HL-60/S4 treated with retinoic acid at 250 ng/mL for 4 days and 3 days (cell line): ENCODE measurements at regions not wholly inside any gene's neighbourhood (a gene's known extent, or its start where the extent isn't known, plus 50 kb on each side); places are given as distances from the start of the nearest gene placed in this dataset.
"Not testable (repeated sequence)": the region's sequence is repeated elsewhere in the genome, so short reads cannot be mapped to it uniquely, and the experiment has no call there.

ENCODE experiments used
- in situ Hi-C: fragments of 300-500 bp; cut with MboI; formaldehyde crosslinking; loops from 2 replicates; pipeline ENCODE4 v1.7.0; 2022; ENCODE audit warnings: low sequenced_read_pairs

- in situ Hi-C loops: not testable (repeated sequence)
These were observed 81.1 kb downstream of the THSD1 start for GRCh38 chr13:52324831-52325230.

DNA sequence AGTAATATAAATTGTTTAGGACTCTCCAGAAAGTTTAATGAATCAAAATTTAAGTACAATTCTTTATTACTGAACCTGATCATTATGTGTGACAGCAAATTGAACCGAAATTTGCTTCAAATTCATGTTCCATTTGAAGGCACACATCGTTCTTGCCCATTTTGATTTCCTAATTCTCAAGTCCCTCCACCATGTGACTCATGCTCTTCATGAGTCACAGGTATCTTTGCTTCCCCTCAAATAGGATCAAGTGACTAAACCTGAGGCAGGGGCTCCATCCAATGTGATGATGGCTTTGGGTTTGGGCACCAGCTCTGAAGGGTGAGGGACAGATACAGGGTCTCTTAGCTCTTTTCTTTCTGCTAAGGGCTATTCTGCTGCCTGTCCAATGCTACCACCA lies 86.1 kb downstream of the THSD1 start:
- in situ Hi-C loops: no loop called here

- in situ Hi-C loops: not testable (repeated sequence)
These were observed 96.1 kb downstream of the THSD1 start for GRCh38 chr13:52309833-52310232.

DNA sequence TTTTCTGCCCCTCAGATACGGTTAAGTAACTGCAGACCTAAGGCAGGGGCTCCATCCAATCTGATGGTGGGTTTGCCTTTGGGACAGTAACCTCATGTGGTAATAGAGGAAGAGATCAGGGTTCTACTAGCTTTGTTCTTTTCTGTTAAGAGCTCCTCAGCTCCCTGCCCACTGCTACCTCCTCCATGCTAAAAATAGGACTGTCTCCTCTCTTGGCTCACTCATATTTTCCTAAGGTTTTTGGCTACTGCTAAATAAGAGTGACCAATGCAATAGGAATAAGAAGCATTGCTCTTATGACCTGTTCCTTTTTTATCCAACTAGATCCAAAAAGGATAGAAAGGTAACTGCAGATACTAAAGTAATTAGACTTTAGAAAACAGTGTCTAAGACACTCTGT lies 99.6 kb downstream of the THSD1 start:
- in situ Hi-C loops: not testable (repeated sequence)

DNA sequence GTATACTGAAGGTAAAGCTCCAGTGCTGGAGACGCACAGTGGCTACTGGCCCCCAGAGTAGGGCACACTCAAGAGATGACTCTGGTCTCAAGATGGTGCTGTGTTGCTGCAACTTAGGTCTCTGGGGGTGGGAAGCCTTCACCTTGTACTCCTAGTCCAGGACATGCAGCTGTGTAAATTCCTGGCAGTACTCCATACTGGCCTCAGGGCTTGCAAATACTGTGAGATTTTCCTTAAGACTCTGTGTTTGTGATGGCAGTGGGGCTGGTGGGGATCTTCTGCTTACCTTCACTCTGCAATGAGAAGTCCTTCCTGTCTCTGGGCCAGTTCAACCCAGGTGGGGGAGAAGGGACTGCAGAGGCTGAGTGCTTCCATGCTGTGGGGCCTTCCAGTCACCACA lies 102.9 kb downstream of the THSD1 start:
- in situ Hi-C loops: not testable (repeated sequence)

- in situ Hi-C loops: not testable (repeated sequence)
These were observed 103.3 kb downstream of the THSD1 start for GRCh38 chr13:52302688-52303087.

- in situ Hi-C loops: not testable (repeated sequence)
These were observed 104.1 kb downstream of the THSD1 start for GRCh38 chr13:52301810-52302400.

DNA sequence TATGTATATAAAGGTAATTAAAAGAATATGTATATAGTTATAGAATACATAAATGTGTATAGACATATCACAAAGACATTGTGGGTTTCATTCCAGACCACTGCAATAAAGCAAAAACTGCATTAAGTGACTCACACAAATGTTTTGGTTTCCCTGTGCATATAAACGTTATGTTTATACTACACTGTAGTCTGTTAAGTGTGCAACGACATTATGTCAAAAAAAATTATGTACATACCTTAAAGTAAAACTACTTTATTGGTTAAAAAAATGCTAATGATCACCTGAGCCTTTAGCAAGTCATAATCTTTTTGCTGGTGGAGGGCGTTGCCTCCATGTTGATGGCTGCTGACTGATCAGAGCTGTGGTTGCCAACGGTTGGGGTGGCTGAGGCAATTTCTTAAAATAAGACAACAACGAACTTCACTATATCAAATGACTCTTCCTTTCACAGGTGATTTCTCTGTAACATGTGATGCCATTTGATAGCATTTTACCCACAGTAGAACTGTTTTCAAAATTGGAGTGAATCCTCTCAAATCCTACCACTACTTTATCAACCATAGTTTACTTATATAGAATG lies 107.8 kb downstream of the THSD1 start:
- in situ Hi-C loops: not testable (repeated sequence)

DNA sequence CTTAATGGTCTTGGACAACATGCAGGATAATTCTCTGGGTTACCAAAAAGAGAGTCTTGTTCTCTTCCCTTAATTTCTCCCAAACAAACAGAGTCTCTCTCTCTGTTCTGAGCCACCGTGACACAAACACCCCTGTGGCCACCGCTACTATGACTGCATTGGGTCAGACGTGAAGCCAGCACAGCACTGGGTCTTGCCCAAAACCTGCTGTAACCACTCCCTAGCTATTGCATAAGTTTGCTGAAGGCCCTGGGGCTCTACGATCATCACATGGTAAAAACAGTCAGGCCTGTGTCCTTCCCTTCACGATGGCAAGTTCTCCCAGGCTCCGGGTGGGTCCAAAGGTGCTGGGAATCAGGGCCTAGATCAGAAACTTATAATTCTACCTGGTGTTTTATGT lies 117.1 kb downstream of the THSD1 start:
- in situ Hi-C loops: not testable (repeated sequence)

DNA sequence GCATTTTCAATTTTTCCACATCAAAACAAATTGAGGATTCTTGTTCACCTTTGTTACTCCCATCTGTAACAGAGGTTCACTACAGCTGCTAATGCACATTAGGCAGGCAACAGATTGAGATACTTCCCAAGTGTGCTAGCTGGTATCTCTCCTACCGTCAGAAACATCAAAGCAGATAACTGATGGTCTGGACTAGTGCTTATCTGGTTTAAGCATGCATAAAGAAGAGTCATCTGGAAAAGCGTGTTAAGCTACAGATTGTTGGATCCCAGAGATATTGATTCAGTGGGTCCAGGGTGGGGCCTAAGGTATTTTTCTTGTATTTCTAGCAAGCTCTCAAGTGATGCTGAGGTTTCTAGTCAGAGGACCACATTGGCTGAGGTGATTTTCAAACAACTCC lies 122.0 kb upstream of the NEK3 start:
- in situ Hi-C loops: not testable (repeated sequence)

DNA sequence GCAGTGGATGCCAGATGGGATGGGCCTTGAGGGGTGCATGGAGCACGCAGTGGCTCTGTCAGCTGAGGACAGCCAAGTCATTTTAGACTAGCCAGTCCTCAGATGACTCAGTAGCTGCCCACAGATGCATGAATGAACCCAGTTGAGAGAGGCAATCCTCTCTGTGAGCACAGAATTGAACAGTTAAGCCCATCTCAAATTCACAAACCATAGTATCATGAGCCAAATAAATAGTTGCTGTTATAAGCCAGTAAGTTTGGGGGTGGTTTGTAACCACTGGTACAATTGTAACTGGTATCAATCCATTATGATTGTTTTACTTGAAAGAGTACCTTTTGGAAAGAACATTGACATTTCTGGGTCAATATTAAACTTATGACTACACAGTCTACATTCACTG lies 120.0 kb upstream of the NEK3 start:
- in situ Hi-C loops: not testable (repeated sequence)

GRCh38 chr13:52254299-52254698 lies 94.9 kb upstream of the NEK3 start:
- in situ Hi-C loops: not testable (repeated sequence)

DNA sequence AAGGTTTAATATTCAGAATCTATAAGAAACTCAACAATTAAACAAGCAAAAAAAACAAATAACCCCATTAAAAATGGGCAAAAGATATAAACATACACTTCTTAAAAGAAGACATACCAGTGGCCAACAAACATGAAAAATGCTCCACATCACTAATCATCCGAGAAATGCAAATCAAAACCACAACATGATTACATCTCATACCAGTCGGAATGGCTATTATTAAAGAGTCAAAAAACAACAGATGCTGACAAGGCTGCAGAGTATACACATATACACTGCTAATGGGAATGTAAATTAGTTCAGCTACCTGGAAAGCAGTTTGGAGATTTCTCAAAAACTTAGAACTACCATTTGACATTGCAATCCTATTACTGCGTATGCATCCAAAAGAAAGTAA lies 81.4 kb upstream of the NEK3 start:
- in situ Hi-C loops: not testable (repeated sequence)

DNA sequence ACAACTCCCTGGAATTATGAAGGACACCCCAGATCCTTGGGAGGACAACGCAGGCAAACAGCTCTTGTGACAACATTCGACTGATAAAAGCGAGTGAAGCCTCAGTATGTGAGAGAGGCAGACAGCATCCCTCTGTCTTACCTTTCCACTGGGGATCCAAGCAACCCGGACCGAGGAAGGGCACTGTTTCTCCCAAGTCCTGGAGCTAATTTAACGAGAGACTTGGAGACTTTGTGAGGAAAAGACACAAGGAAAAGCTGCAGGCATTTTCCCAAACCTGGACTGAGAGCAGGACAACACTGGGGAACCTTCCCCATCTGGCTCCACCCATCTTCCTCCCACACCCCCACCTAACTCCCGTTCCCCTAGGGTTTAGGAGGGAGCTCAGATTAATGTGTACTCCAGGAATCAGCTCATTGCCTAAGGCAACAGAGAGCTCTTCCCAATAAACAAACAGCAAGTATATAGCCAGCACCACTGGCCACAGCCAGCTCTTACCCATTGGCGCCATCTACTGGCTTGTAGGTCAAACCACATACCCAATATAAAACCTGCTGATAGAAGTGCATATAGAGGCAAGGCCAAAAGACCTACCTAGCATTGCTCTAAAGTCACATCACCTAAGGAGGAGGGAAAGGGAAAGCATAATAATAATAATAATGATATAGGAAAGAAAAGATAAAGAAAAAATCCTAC lies 76.7 kb upstream of the NEK3 start:
- in situ Hi-C loops: not testable (repeated sequence)

DNA sequence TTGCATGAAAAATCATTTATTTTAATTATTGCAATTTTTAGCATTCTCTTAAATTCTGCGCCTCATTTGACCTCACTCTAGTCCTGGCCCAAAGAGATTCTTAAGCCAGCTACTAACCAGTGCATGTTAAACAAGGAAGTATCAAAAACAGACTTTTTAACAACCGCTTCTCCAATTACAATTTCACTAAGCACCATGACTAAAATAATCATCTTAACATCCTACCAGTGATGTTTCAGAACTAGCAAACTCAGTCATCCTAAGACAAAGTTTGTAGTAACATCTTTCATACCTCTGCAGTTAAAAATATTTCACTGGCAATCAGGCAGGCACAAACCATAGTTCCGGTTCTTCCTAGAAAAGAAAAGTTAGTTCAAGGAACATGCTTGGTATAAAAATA lies 75.5 kb upstream of the NEK3 start:
- in situ Hi-C loops: not testable (repeated sequence)

GRCh38 chr13:52223063-52223462 lies 63.7 kb upstream of the NEK3 start:
- in situ Hi-C loops: loop anchor here (25.0 kb wide), 1 partner anchor 211 kb away; the partner anchor contains the start of genes ALG11, ATP7B and UTP14C

DNA sequence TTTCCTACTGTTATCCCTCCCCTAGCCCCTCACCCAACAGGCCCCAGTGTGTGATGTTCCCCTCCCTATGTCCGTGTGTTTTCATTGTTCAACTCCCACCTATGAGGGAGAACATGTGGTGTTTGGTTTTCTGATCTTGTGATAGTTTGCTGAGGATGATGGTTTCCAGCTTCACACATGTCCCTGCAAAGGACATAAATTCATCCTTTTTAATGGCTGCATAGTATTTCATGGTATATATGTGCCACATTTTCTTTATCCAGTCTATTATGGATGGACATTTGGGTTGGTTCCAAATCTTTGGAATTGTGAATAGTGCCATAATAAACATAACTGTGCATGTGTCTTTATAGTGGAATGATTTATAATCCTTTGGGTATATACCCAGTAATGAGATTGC lies 54.5 kb upstream of the NEK3 start:
- in situ Hi-C loops: loop anchor here (25.0 kb wide), 1 partner anchor 202 kb away; the partner anchor contains the start of genes ALG11, ATP7B and UTP14C

- in situ Hi-C loops: loop anchor here (25.0 kb wide), 1 partner anchor 201 kb away; the partner anchor contains the start of genes ALG11, ATP7B and UTP14C
These were observed 53.5 kb upstream of the NEK3 start for GRCh38 chr13:52212886-52213285.

DNA sequence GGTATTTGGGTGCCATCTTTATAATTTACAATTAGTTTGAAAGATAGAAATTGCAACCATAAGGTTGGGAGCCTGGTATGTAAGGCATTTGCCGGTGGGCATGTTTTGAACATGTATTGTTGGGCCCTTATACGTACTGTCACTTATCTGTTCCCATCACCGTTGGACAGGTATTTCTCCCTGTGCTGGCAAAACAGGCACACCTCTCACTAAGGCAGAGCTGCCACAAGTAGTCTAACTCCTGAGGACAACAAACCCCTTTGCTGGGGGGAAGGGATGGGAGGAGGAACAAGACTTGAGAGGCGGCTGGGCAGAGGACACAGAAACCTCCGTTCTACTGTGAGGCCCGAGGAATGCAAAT lies 52.0 kb upstream of the NEK3 start:
- in situ Hi-C loops: loop anchor here (25.0 kb wide), 1 partner anchor 199 kb away; the partner anchor contains the start of genes ALG11, ATP7B and UTP14C

GRCh38 chr13:52210564-52211415 lies 51.4 kb upstream of the NEK3 start:
- in situ Hi-C loops: loop anchor here (25.0 kb wide), 1 partner anchor 198 kb away; the partner anchor contains the start of genes ALG11, ATP7B and UTP14C
